GM19455 (cell line): ENCODE measurements at regions not wholly inside any gene's neighbourhood (a gene's known extent, or its start where the extent isn't known, plus 50 kb on each side); places are given as distances from the start of the nearest gene placed in this dataset.
"Not testable (repeated sequence)": the region's sequence is repeated elsewhere in the genome, so short reads cannot be mapped to it uniquely, and the experiment has no call there.

Experiments used
- ATAC-seq: cut with Tn5 transposase; IDR thresholded peaks from one replicate; pipeline ENCODE4 v1.9.1; 2021; ENCODE audit not compliant: unreplicated experiment

GRCh38 chr13:38012096-38012495 is 142.5 kb upstream of the TRPC4 start:
- no peak for ATAC-seq

DNA sequence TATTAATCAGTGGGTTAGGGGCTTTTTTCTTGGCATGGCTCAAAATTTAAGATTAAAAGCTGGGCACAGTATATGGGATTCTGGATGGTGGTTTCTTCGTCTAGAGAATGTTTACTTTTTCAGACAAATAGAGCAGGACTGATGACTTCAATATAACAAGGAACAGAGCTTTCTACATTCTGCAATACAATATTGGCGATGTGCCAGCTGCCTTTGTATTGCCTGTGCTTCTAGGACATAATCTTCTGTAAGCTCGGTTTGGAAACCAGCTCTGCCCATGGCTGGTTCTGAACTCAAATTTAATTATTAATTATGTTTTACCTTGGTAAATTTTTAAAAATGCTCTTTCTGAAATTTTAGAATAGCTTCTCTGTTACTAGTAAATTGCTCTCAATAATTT is 139.1 kb upstream of the TRPC4 start:
- ATAC-seq, result no peak

DNA sequence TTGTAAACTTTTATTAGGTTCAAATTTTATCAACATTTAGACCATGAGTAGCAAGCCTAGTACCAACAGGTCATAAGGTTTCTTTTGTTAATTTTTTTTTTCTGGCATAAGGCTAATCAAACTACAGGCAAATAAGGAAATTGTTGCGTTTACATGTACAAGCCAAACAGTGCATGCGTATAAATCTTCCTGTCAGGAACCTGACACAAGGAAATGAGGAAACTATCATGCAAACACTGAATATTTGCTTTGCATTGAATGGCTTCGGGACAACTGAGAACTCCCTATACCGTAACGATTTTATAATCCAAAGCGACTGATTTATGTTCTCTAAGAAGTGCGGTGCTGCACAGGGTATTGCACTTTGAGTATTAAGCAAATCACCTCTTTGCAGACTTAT is 133.0 kb upstream of the TRPC4 start:
- ATAC-seq, result no peak

DNA sequence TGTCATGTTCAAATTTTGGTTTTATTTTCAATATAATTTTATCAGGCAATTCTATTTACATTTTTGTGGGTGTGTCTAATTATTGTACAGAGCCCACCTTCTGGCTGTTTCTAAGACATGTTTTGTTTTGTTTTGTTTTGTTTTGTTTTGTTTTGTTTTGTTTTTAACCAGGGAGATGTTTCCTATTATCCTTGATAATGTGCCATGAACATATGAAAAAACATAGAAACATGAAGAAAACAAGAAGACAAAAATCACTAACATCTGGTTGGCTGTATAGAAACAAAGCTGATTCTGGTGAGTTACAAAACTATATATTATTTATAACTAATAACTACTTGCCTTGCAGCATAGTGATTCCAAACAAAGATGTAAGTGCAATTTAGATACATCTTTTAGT is 128.1 kb upstream of the TRPC4 start:
- ATAC-seq, result no peak

- no peak for ATAC-seq
These were observed 125.5 kb upstream of the TRPC4 start for GRCh38 chr13:37995092-37995491.

- ATAC-seq, result no peak
These were observed 117.2 kb upstream of the TRPC4 start for GRCh38 chr13:37986811-37987210.

- no peak for ATAC-seq
These were observed 115.7 kb upstream of the TRPC4 start for GRCh38 chr13:37985281-37985680.

GRCh38 chr13:37984357-37984756 is 114.8 kb upstream of the TRPC4 start:
- no peak for ATAC-seq

- no peak for ATAC-seq
These were observed 112.4 kb upstream of the TRPC4 start for GRCh38 chr13:37981932-37982331.

- no peak for ATAC-seq
These were observed 109.1 kb upstream of the TRPC4 start for GRCh38 chr13:37978680-37979079.

DNA sequence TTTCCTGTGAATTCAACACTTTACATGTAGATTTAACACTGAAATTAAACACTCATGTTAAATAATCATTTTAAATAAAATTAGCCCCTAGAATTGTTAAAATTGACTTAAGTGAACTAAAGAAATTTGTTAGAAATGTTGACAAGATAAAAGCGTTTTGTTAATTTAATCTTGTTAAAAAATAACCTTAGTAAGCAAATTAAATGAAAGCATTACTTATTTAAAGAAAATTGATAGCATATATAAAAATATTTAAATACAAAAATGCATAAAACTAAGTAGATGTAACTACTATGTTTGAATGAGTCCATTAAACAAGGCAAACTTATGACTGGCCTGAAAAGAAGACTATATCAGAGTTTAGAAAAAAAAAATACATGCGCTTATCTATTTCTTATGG is 99.0 kb upstream of the TRPC4 start:
- ATAC-seq, result no peak

GRCh38 chr13:37966266-37966665 is 96.7 kb upstream of the TRPC4 start:
- ATAC-seq, result no peak

- no peak for ATAC-seq
These were observed 90.9 kb upstream of the TRPC4 start for GRCh38 chr13:37960427-37960826.

- ATAC-seq, result no peak
These were observed 89.7 kb upstream of the TRPC4 start for GRCh38 chr13:37959284-37959683.

GRCh38 chr13:37956536-37956935 is 87.0 kb upstream of the TRPC4 start:
- no peak for ATAC-seq

DNA sequence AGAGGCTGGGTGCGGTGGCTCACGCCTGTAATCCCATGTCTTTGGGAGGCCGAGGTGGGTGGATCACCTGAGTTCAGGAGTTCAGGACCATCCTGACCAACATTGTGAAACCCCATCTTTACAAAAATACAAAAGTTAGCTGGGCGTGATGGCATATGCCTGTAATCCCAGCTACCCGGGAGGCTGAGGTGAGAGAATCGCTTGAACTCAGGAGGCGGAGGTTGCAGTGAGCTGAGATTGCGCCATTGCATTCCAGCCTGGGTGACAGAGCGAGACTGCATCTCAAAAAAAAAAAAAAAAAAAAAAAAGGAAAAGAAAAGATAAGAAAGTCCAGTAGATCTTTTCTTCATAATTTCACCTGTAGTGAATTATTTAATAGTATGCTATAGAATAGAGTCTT is 85.0 kb upstream of the TRPC4 start:
- ATAC-seq, result not testable (repeated sequence)

GRCh38 chr13:37954191-37954590 is 84.6 kb upstream of the TRPC4 start:
- no peak for ATAC-seq

- ATAC-seq, result no peak
These were observed 84.1 kb upstream of the TRPC4 start for GRCh38 chr13:37953696-37954095.

DNA sequence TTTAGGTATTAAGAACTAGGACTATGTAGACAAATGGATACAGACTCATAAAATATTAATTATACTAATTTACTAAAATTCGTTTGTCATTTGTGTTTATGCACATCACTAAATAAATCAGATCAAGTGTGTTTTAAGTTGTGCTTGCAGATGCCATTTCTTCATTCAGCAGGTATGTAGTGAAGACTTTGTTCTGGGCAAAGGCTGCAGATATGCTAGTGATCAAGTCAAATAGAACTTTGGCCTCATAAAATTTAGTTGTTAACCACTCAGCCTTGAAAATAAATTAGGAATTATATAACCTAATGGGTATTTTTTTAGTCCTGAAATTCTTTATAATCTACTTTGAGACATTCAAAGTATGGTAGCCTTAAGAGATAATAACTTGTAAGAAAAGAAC is 80.4 kb upstream of the TRPC4 start:
- ATAC-seq, result no peak

DNA sequence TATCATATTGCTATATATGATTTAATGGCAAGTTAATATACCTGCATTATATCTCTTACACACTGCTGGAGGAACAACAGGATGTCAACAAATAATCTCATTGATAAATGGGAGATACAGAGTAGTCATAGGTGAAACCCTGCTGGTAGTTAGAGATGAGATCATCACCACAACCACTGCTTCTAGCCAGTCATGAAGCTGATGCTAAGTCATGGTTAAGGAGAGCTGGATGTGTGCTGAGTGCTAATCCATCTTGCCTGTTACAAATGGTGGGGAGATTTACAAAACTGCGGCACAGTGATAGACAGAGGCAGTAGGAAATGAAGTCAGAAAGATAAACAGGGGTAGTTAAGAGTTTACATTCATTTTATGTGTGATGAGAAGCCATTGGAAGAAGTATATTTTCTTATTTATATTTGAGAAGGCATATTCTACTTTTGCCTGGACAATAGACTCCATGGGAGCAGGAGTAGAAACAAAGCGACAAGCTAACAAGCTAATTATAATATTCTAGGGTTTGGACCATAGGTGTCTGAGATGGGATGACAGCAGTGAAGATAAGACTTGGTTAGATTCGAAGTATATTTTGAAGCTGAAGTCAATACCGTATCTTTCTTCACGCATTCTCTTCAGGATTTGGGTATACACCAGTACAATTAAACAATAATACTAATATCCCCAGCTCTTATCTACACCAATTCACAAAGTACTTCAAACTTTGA is 78.0 kb upstream of the TRPC4 start:
- no peak for ATAC-seq

DNA sequence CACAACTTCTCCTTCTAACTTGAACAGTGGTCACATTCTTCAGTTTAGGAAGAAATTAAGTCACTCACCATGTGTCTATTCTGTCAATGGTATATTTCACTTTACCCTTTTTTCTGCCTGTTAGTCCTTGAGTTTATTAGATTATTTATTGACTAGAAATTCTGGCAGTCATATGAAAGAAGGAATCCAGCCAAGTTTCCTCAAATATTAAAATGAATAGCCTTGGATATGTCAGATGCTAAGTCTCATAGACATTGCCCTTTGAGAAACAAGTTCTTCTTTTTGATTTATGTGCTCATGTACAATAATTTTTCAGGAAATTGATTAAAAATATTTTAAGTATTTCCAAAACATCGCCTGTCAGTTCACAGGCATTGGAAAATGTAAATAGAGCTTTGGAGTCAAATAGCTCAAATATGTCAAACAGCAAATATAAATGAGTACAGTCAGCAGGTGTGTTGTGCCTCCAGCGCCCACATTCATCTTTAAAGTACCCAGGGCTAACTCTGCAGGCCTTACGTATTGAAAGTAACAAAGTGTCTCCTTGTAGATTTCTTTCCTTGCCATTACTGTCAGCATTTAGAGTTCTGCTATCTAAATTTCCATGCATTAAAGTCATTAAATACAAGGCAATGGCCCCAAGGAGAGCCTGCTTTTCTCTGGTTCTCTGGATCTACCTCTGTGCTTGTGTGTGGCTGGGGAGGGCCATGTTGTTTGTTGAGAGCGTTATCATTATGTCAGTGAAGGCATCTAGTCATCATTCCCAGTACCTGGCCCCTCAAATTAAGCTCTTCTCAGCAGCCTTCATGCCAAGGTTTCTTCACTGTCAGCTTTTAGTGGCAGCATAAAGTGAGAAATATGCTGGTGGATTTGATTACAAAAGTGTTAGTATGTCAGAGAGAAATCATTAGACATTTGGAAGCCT is 76.3 kb upstream of the TRPC4 start:
- no peak for ATAC-seq

GRCh38 chr13:37944869-37945442 is 75.4 kb upstream of the TRPC4 start:
- no peak for ATAC-seq
